Daoy (cell line): ENCODE measurements at regions not wholly inside any gene's neighbourhood (a gene's known extent, or its start where the extent isn't known, plus 50 kb on each side); places are given as distances from the start of the nearest gene placed in this dataset.
"Not testable (repeated sequence)": the region's sequence is repeated elsewhere in the genome, so short reads cannot be mapped to it uniquely, and the experiment has no call there.

Experiments used
- DNase-seq: peaks from one replicate; pipeline ENCODE4 v3.0.0-alpha.2; 2015; ENCODE audit warnings: low read depth

- DNase-seq, result peak; percentile 52
These were observed 360.6 kb upstream of the SOX9 start for GRCh38 chr17:71760062-71760720.

DNA sequence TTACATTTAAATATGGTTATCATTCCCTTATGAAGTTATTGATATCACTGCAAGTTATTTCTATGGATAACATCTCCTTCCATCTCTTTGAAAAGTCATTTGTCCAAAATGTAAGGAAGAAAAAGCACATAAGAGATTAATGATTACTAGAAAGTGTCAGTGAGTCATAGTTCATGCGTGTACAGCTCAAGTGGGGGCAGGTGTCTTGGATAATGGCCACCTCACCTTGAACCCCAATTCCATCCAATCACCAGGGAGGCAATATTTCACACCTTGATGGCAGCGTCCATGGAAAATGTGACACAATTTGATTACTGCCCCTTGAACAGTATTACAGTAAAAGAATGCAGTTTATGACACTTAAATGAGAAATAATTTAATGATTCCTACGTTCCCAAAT lies 358.3 kb upstream of the SOX9 start:
- no peak for DNase-seq

DNA sequence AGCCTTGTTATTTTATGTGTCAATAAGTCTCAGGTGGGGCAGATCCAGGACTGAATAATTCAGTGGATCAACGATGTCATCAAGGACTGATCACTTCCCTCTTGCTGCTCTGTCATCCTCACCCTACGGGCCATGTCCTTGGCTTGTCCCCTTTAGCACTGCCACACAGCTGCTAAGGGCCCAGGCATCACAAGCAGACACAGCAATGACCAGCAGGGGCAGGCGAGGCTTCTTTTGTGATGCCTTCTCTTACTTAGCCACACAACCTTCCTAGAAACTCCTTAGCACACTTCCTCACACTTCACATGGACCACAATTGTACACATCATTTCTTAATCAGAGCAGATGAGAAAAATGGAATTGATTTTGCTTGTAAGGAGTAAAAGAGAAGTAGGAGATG lies 356.3 kb upstream of the SOX9 start:
- DNase-seq, result peak; percentile 46

- peak; percentile 27 for DNase-seq
These were observed 355.4 kb upstream of the SOX9 start for GRCh38 chr17:71765437-71765836.

DNA sequence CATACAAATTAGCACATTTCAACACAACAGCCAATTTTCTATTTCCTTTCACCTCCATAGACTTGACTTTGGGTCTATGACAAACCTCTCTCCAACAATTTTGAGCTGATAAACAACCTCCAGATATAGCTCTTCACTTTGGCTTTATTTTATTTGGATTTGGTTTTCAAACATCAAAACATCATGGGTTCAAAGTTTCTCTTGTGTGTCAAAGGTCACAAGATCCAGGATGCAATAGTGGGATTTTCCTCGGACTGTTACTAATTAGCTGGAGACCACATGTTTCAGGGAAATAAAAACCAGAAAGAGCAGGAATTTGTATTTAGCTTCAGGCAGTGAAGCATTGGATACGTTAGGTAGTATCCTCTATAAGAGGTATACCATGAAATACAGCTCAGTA lies 351.0 kb upstream of the SOX9 start:
- DNase-seq, result no peak

GRCh38 chr17:71777048-71777640 lies 343.7 kb upstream of the SOX9 start:
- no peak for DNase-seq

GRCh38 chr17:71779482-71779881 lies 341.3 kb upstream of the SOX9 start:
- no peak for DNase-seq

GRCh38 chr17:71780596-71780995 lies 340.2 kb upstream of the SOX9 start:
- DNase-seq, result no peak

DNA sequence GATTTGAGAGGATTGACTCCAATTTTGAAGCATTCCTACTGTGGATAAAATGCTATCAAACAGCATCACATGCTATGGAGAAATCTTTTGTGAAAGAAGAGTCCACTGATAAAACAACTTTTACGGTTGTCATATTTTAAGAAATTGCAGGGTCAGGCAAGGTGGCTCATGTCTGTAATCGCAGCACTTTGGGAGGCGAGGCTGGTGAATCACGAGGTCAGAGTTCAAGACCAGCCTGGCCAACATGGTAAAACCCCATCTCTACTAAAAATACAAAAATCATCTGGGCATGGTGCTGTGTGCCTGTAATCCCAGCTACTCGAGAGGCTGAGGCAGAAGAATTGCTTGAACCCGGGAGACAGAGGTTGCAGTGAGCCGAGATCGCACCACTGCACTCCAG lies 338.8 kb upstream of the SOX9 start:
- DNase-seq, result not testable (repeated sequence)

GRCh38 chr17:71790791-71791190 lies 330.0 kb upstream of the SOX9 start:
- peak; percentile 11 for DNase-seq

- no peak for DNase-seq
These were observed 329.5 kb upstream of the SOX9 start for GRCh38 chr17:71791311-71791710.

DNA sequence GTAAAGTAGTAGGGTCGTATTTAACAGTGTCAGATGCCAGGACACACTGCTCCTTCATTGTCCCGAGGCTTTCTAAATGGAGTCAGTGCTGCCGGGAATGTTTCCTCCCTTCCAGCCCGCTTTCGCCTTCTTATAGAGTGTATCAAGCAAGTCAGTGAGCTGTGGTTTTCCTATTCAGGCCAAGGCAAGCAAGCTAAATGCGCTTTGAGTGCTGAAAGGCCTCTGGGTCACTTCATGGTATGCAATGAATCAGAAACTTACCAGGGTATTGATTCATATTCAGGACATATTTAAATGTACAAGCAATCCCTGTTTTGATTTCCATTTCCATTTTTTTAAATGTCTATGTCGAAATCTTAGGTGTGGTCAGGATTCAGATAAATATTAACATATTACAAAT lies 327.9 kb upstream of the SOX9 start:
- DNase-seq, result peak; percentile 77

GRCh38 chr17:71793518-71793917 lies 327.3 kb upstream of the SOX9 start:
- DNase-seq, result peak; percentile 29

DNA sequence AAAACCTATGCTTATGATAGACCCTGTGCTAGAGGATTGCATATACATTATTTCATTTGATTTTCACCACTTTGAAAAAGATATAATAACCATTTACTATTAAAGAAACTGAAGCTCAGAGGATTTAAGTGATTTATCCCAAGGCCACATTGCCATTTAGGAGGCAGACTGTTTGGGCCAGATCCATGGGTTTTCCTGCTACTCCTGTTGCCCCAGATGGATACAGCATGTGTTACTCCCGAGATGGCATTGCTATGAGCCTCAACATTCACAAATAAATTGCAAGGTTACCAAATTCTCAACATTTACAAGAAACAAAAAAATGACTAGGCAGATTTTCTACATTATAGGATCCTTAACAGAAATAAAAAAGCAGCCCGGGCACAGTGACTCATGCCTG lies 322.1 kb upstream of the SOX9 start:
- DNase-seq, result no peak

GRCh38 chr17:71799657-71800056 lies 321.2 kb upstream of the SOX9 start:
- no peak for DNase-seq

GRCh38 chr17:71801301-71801700 lies 319.5 kb upstream of the SOX9 start:
- DNase-seq, result peak; percentile 7

DNA sequence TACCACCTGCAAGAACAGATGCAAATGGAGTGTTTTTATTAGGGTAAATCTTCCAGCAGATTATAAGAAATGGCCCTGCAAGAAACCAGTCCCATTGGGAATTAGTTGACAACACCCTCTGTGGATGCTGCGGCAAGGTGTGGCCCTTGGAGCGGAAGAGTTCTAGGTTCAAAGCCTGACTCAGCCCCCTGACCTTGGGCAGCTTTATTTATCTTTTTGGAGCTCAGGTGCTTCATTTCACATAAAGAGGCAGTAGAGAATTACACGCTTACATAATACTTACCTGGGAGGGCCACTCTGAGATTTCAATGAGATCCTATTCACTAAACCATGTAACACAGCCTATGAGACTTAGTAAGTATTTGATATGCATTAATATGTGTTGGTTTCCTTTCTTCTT lies 318.2 kb upstream of the SOX9 start:
- no peak for DNase-seq

- DNase-seq, result no peak
These were observed 317.1 kb upstream of the SOX9 start for GRCh38 chr17:71803656-71804284.

DNA sequence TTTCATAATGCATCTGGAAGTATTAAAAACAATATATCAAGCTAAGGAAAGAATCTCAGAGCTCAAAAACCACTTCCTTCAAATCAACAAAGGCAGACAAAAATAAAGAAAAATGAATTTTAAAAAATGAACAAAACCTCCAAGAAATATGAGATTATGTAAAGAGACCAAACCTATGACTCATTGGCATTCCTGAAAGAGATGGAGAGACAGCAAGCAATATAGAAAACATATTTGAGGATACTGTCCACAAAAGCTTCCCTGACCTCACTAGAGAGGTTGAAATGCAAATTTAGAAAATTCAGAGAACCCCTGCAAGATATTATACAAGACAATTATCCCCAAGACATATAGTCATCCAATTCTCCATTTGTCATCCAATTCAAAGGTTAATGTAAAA lies 311.3 kb upstream of the SOX9 start:
- DNase-seq, result no peak

- not testable (repeated sequence) for DNase-seq
These were observed 307.0 kb upstream of the SOX9 start for GRCh38 chr17:71813861-71814260.

DNA sequence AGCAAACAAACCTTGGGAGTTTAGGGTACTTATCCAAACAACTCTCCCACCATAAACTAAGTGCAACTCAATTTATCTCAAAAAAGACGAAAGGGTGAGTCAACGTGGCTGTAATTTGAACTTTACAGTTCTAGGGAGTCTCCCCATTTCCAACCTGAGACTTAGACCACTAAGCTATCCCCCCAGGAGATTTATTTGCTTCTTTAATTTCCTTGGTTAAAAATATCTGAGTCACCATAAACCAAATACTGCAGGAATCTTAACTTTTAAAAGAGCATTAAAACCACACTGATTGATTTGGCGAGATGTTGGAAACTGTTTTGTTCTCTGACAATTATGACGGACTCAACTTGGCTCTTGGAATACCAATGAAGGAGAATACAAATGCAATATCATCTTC lies 299.3 kb upstream of the SOX9 start:
- peak; percentile 60 for DNase-seq

- no peak for DNase-seq
These were observed 296.1 kb upstream of the SOX9 start for GRCh38 chr17:71824671-71825070.

GRCh38 chr17:71825687-71826086 lies 295.1 kb upstream of the SOX9 start:
- no peak for DNase-seq
